ENCODE measurements at regions not wholly inside any gene's neighbourhood (a gene's known extent, or its start where the extent isn't known, plus 50 kb on each side); places are given as distances from the start of the nearest gene placed in this dataset.

DNA sequence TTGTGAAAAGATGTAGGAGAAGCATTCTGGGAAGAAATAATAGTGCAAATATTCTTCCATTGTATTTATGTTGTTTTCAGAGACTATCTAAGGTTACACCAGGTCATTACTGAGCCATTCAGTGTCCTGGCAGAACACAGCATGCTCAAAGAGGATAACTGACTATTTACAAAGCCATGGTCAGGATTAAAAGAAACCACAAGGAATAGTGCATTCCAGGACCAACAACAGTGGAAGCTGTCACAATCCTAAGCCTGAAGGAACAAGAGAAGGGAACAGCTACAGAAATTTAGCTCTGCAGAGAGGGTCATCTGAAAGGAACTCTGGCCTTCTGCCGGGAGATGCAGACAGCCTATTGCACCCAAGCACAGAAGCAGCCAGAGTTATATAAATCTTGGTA, 116.7 kb downstream of the DSC3 start:
- no peaks in the 10 kb centered on the region for H3K36me3 ChIP-seq (ENCODE audit: control insufficient read depth in 4 of 4, insufficient read depth in 4 of 4, low read length in 4 of 4)

DNA sequence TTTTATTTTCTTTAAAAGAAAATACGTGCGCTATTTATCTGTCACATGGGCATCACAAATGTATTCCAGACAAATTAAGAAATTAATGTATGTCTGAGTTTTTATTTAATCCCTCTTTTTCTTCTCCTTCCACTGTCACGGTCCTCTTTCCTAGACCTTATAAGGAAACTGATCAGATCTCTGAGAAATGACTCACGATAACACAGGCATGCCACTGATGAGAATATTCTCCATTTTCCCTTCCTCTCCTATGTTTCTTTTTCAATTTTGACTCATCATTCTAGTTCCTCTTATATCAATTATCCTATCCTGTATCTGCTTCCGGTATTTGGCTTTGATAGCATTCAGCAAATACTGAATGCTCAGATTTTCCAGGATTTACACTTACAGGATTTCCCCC, 121.8 kb downstream of the DSC3 start:
- Histone ChIP-seq H3K4me1 (ENCODE audit: control insufficient read depth in 5 of 5, insufficient read depth in 5 of 5, low read length in 5 of 5) (no peaks in the 10 kb centered on the region), H3K4me3 (no peak overlapping the region), H3K36me3 (ENCODE audit: control insufficient read depth in 4 of 4, insufficient read depth in 4 of 4, low read length in 4 of 4) (no peaks in the 10 kb centered on the region), H3K9me3 (ENCODE audit: control insufficient read depth in 4 of 4, insufficient read depth in 3 of 4, low read length in 3 of 4) (no peaks in the 10 kb centered on the region), H3K27me3 (ENCODE audit: control insufficient read depth in 3 of 3, insufficient read depth in 3 of 3, low read length in 2 of 3) (no peaks in the 10 kb centered on the region), H3K27ac (ENCODE audit: low read depth in 1 of 2, low read length in 1 of 2) (no peak overlapping the region), H3K9ac (ENCODE audit: insufficient read depth in 1 of 2, low read length in 2 of 2) (no peak overlapping the region)
- no peak for DNase-seq
- TF ChIP-seq, protein P1, sequence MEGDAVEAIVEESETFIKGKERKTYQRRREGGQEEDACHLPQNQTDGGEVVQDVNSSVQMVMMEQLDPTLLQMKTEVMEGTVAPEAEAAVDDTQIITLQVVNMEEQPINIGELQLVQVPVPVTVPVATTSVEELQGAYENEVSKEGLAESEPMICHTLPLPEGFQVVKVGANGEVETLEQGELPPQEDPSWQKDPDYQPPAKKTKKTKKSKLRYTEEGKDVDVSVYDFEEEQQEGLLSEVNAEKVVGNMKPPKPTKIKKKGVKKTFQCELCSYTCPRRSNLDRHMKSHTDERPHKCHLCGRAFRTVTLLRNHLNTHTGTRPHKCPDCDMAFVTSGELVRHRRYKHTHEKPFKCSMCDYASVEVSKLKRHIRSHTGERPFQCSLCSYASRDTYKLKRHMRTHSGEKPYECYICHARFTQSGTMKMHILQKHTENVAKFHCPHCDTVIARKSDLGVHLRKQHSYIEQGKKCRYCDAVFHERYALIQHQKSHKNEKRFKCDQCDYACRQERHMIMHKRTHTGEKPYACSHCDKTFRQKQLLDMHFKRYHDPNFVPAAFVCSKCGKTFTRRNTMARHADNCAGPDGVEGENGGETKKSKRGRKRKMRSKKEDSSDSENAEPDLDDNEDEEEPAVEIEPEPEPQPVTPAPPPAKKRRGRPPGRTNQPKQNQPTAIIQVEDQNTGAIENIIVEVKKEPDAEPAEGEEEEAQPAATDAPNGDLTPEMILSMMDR (IDR thresholded peaks at IDR 0.05; ENCODE audit: control extremely low read depth, extremely low read depth): no peak
- 86 to 90% methylated on average over 5 of the region's 5 CpGs for WGBS, 2 donors
- no peak for ATAC-seq (ENCODE audit: insufficient read depth, low FRiP score)

More for the DNA sequence above, 116.7 kb downstream of the DSC3 start:
- ATAC-seq (ENCODE audit: insufficient read depth, low FRiP score): no peak
- DNase-seq: no peak
- H3K4me1 ChIP-seq (ENCODE audit: control insufficient read depth in 5 of 5, insufficient read depth in 5 of 5, low read length in 5 of 5): no peaks in the 10 kb centered on the region
- no peaks in the 10 kb centered on the region for H3K9me3 ChIP-seq (ENCODE audit: control insufficient read depth in 4 of 4, insufficient read depth in 3 of 4, low read length in 3 of 4)
- no peak overlapping the region for H3K27ac ChIP-seq (ENCODE audit: low read depth in 1 of 2, low read length in 1 of 2)
- H3K27me3 ChIP-seq (ENCODE audit: control insufficient read depth in 3 of 3, insufficient read depth in 3 of 3, low read length in 2 of 3): no peaks in the 10 kb centered on the region
- no peak overlapping the region for H3K4me3 ChIP-seq
- TF ChIP-seq, protein P1 (IDR thresholded peaks at IDR 0.05; ENCODE audit: control extremely low read depth, extremely low read depth): no peak
- no peak overlapping the region for H3K9ac ChIP-seq (ENCODE audit: insufficient read depth in 1 of 2, low read length in 2 of 2)
- 97% methylated on average over 1 of the region's 1 CpG for WGBS, 2 donors

DNA sequence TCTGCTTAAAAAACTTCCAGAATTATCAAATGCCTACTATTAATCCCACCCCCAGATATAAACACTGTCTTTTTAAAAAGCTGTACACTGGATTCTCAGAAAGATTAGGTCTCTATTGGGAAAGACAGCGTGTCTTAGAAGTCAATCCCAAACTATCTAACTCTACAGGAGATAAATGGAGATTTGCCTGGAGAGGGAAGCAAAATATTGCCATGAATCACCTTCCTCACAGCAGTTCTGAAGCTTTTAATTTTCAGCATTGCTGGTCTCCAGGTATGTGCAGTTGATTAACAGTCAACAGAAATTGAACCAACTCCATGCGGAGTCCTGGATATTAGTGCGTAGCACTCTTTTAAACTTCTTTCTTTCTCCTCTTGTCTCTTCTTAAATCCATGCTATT, 122.2 kb downstream of the DSC3 start:
- ATAC-seq (ENCODE audit: insufficient read depth, low FRiP score): no peak
- WGBS, 2 donors: 91 to 95% methylated on average over 3 of the region's 3 CpGs
- Histone ChIP-seq H3K27me3 (ENCODE audit: control insufficient read depth in 3 of 3, insufficient read depth in 3 of 3, low read length in 2 of 3) (no peaks in the 10 kb centered on the region), H3K9me3 (ENCODE audit: control insufficient read depth in 4 of 4, insufficient read depth in 3 of 4, low read length in 3 of 4) (no peaks in the 10 kb centered on the region), H3K9ac (ENCODE audit: insufficient read depth in 1 of 2, low read length in 2 of 2) (no peak overlapping the region), H3K27ac (ENCODE audit: low read depth in 1 of 2, low read length in 1 of 2) (no peak overlapping the region), H3K4me1 (ENCODE audit: control insufficient read depth in 5 of 5, insufficient read depth in 5 of 5, low read length in 5 of 5) (no peaks in the 10 kb centered on the region), H3K36me3 (ENCODE audit: control insufficient read depth in 4 of 4, insufficient read depth in 4 of 4, low read length in 4 of 4) (no peaks in the 10 kb centered on the region), H3K4me3 (no peak overlapping the region)
- no peak for DNase-seq
- TF ChIP-seq, protein P1 (IDR thresholded peaks at IDR 0.05; ENCODE audit: control extremely low read depth, extremely low read depth): no peak

DNA sequence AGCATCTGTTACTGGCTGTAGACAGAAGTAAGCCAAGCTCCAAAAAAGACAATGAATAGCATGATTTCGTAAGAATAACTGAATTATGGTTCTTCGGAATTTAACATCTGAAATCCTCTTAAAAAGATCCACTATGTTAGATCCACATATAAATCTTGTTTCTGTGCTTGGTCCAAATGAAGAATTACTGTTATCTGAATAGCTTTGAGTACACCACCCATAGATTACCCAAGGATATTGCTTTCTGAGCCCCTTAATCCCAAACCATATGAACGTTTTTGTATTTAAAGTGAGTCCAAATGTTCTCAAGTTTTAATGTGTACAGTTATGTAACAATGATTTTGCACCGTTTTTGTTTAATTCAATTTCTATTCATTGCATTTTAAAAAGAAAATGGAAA, 124.9 kb downstream of the DSC3 start:
- Histone ChIP-seq H3K27me3 (ENCODE audit: control insufficient read depth in 3 of 3, insufficient read depth in 3 of 3, low read length in 2 of 3) (no peaks in the 10 kb centered on the region), H3K36me3 (ENCODE audit: control insufficient read depth in 4 of 4, insufficient read depth in 4 of 4, low read length in 4 of 4) (no peaks in the 10 kb centered on the region), H3K9me3 (ENCODE audit: control insufficient read depth in 4 of 4, insufficient read depth in 3 of 4, low read length in 3 of 4) (no peaks in the 10 kb centered on the region), H3K9ac (ENCODE audit: insufficient read depth in 1 of 2, low read length in 2 of 2) (no peak overlapping the region), H3K4me1 (ENCODE audit: control insufficient read depth in 5 of 5, insufficient read depth in 5 of 5, low read length in 5 of 5) (no peaks in the 10 kb centered on the region), H3K4me3 (no peak overlapping the region), H3K27ac (ENCODE audit: low read depth in 1 of 2, low read length in 1 of 2) (no peak overlapping the region)
- WGBS, 2 donors: 70 to 75% methylated on average over 4 of the region's 4 CpGs
- ATAC-seq (ENCODE audit: insufficient read depth, low FRiP score): no peak
- TF ChIP-seq, protein P1 (IDR thresholded peaks at IDR 0.05; ENCODE audit: control extremely low read depth, extremely low read depth): no peak
- DNase-seq: no peak

Data from lung (tissue), 11 donors.